Activated CD8-positive, alpha-beta memory T cell treated with anti-CD3 and anti-CD28 coated beads, Interleukin-2, amount 10 ng/mL, durations not matched to agents 7 days and 5 days (primary cell): ENCODE measurements at regions not wholly inside any gene's neighbourhood (a gene's known extent, or its start where the extent isn't known, plus 50 kb on each side); places are given as distances from the start of the nearest gene placed in this dataset.
"Not testable (repeated sequence)": the region's sequence is repeated elsewhere in the genome, so short reads cannot be mapped to it uniquely, and the experiment has no call there.

Experiments used
- ATAC-seq: fragments of 150-1000 bp; cut with Tn5 transposase; one replicate; pipeline ENCODE4 v1.10.0; 2021; ENCODE audit warnings: moderate library complexity
- CTCF ChIA-PET: fragments of 350-600 bp; sonication (Branson Sonifier 250); formaldehyde crosslinking; loops from one replicate; lab custom pipeline; 2021; ENCODE audit warnings: antibody characterized with exemption; lab: Charles Lee
- DNase-seq: peaks from one replicate; pipeline ENCODE4 v3.0.0-alpha.2; 2020
- H3K27ac Mint-ChIP-seq: one replicate; pipeline ENCODE4 v1.8.0; 2021; ENCODE audit warnings: mild to moderate bottlenecking, mixed read lengths
- H3K27me3 Mint-ChIP-seq: one replicate; pipeline ENCODE4 v1.8.0; 2021; ENCODE audit warnings: mixed read lengths
- H3K36me3 Mint-ChIP-seq: one replicate; pipeline ENCODE4 v1.8.0; 2021; ENCODE audit warnings: mild to moderate bottlenecking, mixed read lengths
- H3K4me1 Mint-ChIP-seq: one replicate; pipeline ENCODE4 v1.8.0; 2021; ENCODE audit warnings: mixed read lengths
- H3K4me3 Mint-ChIP-seq: one replicate; pipeline ENCODE4 v1.8.0; 2021; ENCODE audit warnings: mild to moderate bottlenecking, moderate library complexity, mixed read lengths
- H3K9me3 Mint-ChIP-seq: one replicate; pipeline ENCODE4 v1.8.0; 2022; ENCODE audit warnings: low read depth, mixed read lengths

DNA sequence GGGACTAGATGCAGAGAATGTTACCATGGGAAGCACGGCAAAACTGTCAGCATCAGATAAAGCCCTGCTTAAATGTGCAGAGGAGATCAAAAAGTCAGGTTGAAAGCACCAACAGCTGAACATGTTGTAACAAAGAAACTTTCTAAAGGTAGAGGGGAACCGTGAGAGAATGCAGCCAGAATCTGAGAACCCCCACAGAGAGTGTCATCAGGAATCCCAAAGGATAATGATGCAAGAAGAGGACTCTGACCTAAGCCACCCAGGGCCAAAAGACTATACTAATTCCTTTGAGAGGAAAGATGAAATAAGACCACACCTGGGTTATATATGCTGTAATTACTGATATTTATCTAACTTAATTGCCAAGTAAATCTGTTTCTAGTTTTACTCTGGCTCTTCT lies 116.6 kb downstream of the PCSK1 start:
- H3K27ac Mint-ChIP-seq = no peak overlapping the region
- CTCF ChIA-PET = no interaction called here
- no peaks in the 10 kb centered on the region for H3K9me3 Mint-ChIP-seq
- H3K4me3 Mint-ChIP-seq = no peak overlapping the region
- no peaks in the 10 kb centered on the region for H3K4me1 Mint-ChIP-seq
- DNase-seq (no peak), ATAC-seq (no peak)
- H3K27me3 Mint-ChIP-seq = peaks cover 17% of the 10 kb centered on the region
- H3K36me3 Mint-ChIP-seq = no peaks in the 10 kb centered on the region

DNA sequence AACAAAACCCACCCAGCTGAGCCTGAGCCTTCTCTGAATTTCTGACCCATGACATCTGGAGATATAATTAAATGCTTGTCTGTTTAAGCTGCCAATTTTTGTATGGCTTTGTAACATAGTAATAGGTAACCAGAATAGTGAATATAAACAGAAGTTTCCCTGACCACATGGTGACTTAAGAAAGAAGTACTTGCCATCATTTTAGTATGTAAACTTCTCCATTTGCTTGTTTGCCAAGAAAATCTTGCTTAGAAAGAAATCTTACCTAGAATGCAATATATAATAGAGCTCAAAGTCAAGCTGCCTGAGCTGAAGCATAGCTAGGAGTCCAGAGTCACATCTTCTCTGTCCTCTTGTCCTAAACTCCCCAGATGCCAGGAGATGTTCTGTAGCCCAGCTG lies 117.0 kb downstream of the PCSK1 start:
- ATAC-seq (no peak), DNase-seq (no peak)
- Mint-ChIP-seq H3K27me3 (peaks cover 17% of the 10 kb centered on the region), H3K4me1 (no peaks in the 10 kb centered on the region), H3K9me3 (peaks cover 3% of the 10 kb centered on the region), H3K36me3 (no peaks in the 10 kb centered on the region), H3K4me3 (no peak overlapping the region), H3K27ac (no peak overlapping the region)
- CTCF ChIA-PET = no interaction called here

DNA sequence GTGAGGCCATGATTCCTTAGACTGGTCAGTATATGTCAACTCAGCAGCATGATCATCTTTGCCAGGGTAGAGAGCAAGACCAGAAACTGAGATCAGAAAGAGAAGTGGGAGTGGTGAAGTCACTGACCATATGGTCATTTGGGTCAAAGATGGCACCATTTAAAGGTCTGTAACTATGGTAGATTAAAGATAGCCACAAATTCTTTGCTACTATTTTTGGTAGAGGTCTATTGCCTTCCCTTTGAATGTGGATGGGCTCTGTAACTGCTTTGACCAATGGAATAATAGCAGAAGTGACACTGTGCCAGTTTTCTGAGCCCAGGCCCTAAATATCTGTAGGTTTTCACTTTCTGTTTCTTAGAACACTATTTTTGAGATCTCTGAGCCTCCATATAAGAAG lies 117.6 kb downstream of the PCSK1 start:
- Mint-ChIP-seq H3K27ac (no peak overlapping the region), H3K27me3 (peaks cover 22% of the 10 kb centered on the region), H3K4me1 (no peaks in the 10 kb centered on the region), H3K9me3 (peaks cover 6% of the 10 kb centered on the region), H3K4me3 (no peak overlapping the region), H3K36me3 (no peaks in the 10 kb centered on the region)
- ATAC-seq (no peak), DNase-seq (no peak)
- CTCF ChIA-PET = no interaction called here

DNA sequence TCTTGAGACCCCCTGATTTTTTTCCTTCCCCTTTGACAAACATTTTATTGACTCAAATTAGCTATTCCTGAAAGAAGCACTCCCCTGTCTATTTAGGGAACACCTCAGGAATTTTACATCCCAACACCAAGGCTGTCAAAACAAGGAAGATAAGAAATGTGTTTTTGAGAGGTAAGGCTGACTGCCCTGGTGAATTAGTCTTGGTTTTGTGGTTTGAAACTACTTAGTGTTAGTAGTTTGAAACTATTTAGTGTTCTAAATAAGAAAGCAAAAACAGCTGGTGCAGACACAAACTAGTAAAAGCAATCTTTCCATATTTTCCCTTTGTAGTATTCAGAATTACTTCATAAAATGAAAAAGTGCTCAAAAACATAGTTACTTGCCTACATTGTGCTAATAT lies 120.7 kb downstream of the PCSK1 start:
- Mint-ChIP-seq H3K9me3 (peaks cover 9% of the 10 kb centered on the region), H3K36me3 (peaks cover 2% of the 10 kb centered on the region), H3K4me3 (no peak overlapping the region), H3K27me3 (peaks cover 29% of the 10 kb centered on the region), H3K4me1 (no peaks in the 10 kb centered on the region), H3K27ac (no peak overlapping the region)
- ATAC-seq (no peak), DNase-seq (no peak)
- CTCF ChIA-PET = no interaction called here

DNA sequence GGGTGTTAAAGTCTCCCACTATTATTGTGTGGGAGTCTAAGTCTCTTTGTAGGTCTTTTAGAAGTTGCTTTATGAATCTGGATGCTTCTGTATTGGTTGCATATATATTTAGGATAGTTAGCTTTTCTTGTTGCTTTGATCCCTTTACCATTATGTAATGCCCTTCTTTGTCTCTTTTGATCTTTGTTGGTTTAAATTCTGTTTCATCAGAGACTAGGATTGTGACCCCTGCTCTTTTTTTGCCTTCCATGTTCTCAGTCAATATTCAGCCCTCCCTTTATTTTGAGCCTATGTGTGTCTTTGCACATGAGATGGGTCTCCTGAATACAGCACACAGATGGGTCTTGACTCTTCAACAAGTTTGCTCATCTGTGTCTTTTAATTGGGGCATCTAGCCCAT lies 126.0 kb downstream of the PCSK1 start:
- DNase-seq, H3K4me3 Mint-ChIP-seq, CTCF ChIA-PET, ATAC-seq, H3K36me3 Mint-ChIP-seq, H3K27ac Mint-ChIP-seq, H3K4me1 Mint-ChIP-seq: not testable (repeated sequence)
- H3K9me3 Mint-ChIP-seq = peaks cover 14% of the 10 kb centered on the region
- H3K27me3 Mint-ChIP-seq = peaks cover 27% of the 10 kb centered on the region

DNA sequence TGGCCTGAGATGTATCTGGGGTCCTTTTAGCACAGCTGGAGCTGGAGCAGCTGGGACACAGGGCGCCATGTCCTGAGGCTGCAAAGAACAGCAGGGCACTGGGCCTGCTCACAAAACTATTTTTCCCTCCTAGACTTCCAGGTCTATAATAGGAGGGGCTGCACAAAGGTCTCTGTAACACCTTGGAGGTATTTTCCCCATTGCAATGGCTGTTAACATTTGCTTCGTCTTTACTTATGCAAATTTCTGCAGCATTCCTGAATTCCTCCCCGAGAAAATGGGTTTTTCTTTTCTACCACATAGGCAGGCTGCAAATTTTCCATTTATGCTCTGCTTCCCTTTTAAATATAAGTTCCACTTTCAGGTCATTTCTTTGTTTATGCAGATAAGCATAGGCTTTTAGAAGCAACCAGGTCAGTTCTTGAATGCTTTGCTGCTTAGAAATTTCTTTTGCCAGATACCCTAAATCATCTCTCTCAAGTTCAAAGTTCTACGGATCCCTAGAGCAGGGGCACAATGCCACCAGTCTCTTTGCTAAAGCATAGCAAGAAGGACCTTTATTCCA lies 130.8 kb downstream of the PCSK1 start:
- H3K9me3 Mint-ChIP-seq = peaks cover 5% of the 10 kb centered on the region
- H3K36me3 Mint-ChIP-seq = peaks cover 4% of the 10 kb centered on the region
- H3K27me3 Mint-ChIP-seq = peaks cover 12% of the 10 kb centered on the region
- H3K4me1 Mint-ChIP-seq = peaks cover 8% of the 10 kb centered on the region
- no peak overlapping the region for H3K4me3 Mint-ChIP-seq
- CTCF ChIA-PET = no interaction called here
- H3K27ac Mint-ChIP-seq = no peak overlapping the region
- ATAC-seq = no peak
- DNase-seq = no peak

DNA sequence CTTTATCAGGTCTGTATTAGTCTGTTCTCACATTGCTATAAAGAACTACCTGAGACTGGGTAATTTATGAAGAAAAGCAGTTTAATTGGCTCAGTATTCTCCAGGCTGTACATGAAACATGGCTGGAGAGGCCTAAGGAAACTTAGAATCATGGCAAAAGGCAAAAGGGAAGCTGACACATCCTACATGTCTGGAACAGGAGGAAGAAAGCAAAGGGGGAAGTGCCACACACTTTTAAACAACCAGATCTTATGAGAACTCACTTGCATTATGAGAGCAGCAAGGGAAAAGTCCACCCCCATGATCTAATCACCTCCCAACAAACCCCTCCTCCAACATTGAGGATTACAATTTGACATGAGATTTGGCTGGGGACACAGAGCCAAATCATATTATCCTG lies 132.1 kb downstream of the PCSK1 start:
- Mint-ChIP-seq H3K4me3 (no peak overlapping the region), H3K9me3 (peaks cover 3% of the 10 kb centered on the region), H3K4me1 (peaks cover 8% of the 10 kb centered on the region), H3K27me3 (peaks cover 2% of the 10 kb centered on the region), H3K27ac (no peak overlapping the region), H3K36me3 (peaks cover 4% of the 10 kb centered on the region)
- no peak for ATAC-seq
- no peak for DNase-seq
- CTCF ChIA-PET = interaction anchor here (1.9 kb wide), 1 partner anchor 35 kb away, joined by 4 read pairs; no protein-coding TSS in a partner anchor

DNA sequence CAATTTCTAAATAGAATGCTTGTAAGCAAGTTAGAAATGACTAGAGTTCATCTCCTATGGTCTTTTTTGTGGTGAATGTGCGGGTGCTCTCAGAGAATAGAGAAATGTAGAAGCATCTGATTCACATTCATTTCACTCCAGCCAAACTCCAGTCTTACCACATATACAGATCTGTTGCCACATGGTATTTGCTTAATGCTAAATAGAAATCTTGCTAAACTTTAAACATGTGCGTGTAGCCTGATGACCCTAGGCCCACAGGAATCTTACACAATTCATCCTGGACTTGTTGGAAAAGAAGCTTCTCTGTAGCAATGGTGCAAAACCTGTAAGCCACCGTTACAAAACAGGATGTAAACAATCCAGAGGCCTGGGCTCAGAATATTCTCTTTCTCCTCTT lies 135.2 kb downstream of the PCSK1 start:
- ATAC-seq = peak; percentile 20
- no peaks in the 10 kb centered on the region for H3K27me3 Mint-ChIP-seq
- H3K4me1 Mint-ChIP-seq = peaks cover 8% of the 10 kb centered on the region
- no peak for DNase-seq
- peaks cover 4% of the 10 kb centered on the region for H3K36me3 Mint-ChIP-seq
- H3K27ac Mint-ChIP-seq = no peak overlapping the region
- CTCF ChIA-PET = interaction anchor here (0.9 kb wide), 1 partner anchor 20 kb away, joined by 3 read pairs; no protein-coding TSS in a partner anchor
- no peaks in the 10 kb centered on the region for H3K9me3 Mint-ChIP-seq
- H3K4me3 Mint-ChIP-seq = no peak overlapping the region

DNA sequence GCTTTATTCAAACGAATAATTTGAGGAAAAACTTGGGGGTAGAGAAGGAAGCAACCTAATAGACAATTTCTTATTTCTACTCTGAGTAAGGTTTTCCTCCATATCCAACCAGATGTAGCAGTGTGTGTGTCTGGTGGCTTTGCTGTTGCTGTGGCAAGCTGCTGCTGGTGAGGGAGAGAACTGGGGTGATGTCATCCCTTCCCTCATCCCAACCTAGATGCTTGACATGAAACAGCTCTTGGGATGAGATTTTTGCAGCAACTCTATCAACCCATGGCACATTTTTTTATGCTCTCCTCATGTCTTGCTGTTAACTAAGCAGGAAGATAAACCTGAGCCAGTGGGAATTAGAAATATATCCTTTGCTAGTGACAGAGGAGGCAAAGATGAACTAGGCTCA lies 135.8 kb downstream of the PCSK1 start:
- ATAC-seq (no peak), DNase-seq (no peak)
- no peaks in the 10 kb centered on the region for H3K9me3 Mint-ChIP-seq
- no peak overlapping the region for H3K27ac Mint-ChIP-seq
- H3K4me1 Mint-ChIP-seq = peaks cover 8% of the 10 kb centered on the region
- H3K4me3 Mint-ChIP-seq = no peak overlapping the region
- H3K36me3 Mint-ChIP-seq = peaks cover 4% of the 10 kb centered on the region
- CTCF ChIA-PET = no interaction called here
- no peaks in the 10 kb centered on the region for H3K27me3 Mint-ChIP-seq

DNA sequence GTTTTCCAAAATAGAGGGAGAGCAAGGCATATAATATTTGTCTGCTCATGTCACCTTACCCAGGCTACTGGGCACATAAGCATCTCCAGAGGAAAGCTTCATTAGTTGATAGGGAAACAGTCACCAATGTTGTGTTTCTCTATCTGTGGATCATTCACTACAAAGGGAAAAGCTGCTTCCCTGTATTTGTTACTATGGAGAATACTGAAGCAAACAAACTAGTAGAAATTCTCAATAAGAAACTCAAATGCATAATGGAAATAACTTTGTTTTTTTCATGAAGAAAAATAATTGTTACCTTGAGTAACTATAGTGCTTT lies 138.2 kb downstream of the PCSK1 start:
- peaks cover 3% of the 10 kb centered on the region for H3K27me3 Mint-ChIP-seq
- H3K4me3 Mint-ChIP-seq = no peak overlapping the region
- no peaks in the 10 kb centered on the region for H3K9me3 Mint-ChIP-seq
- H3K4me1 Mint-ChIP-seq = peaks cover 8% of the 10 kb centered on the region
- ATAC-seq (no peak), DNase-seq (no peak)
- CTCF ChIA-PET = no interaction called here
- no peaks in the 10 kb centered on the region for H3K36me3 Mint-ChIP-seq
- no peak overlapping the region for H3K27ac Mint-ChIP-seq

DNA sequence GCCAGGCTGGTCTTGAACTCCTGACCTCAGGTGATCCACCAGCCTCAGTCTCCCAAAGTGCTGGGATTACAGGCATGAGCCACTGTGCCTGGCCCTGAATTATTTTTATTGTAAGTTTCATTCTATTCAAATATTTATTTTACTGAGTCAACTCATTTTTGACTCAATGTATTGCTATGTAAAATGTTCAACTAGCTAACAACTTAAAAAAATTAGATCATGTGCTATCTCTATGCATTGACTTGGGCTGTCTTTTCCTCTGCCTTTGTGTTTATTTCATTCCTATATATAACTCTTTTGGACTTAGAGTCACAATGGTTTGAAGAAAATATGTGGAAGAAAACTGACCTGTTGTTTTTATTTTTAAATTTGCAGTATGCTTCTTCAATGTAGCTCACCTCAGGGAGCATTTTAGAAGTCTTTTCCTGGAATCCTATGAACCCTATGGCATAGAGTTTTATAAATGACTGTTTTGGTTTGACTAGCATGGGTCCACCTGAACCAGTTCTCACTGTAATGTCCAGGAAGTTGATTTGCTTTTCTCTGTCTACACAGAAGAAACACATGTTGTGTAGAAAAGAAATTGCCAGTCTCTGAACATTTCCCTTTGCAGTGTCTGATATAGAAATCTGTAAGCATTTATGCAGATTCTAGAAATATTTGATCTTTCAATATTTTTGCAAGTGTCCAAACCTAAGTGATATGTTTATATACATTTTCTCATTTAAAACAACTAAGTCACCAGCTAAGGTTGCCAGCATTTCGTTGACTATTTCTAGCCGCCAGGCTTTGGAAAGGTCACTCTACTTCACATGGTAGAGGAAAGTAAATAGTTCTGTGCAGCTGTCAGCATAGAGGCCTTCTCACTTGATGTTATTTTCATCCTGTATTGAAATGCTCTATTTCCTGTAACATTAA lies 138.8 kb downstream of the PCSK1 start:
- no peaks in the 10 kb centered on the region for H3K36me3 Mint-ChIP-seq
- DNase-seq = no peak
- peaks cover 3% of the 10 kb centered on the region for H3K27me3 Mint-ChIP-seq
- CTCF ChIA-PET = no interaction called here
- H3K9me3 Mint-ChIP-seq = peaks cover 3% of the 10 kb centered on the region
- H3K27ac Mint-ChIP-seq = no peak overlapping the region
- ATAC-seq = no peak
- no peak overlapping the region for H3K4me3 Mint-ChIP-seq
- H3K4me1 Mint-ChIP-seq = peaks cover 10% of the 10 kb centered on the region

DNA sequence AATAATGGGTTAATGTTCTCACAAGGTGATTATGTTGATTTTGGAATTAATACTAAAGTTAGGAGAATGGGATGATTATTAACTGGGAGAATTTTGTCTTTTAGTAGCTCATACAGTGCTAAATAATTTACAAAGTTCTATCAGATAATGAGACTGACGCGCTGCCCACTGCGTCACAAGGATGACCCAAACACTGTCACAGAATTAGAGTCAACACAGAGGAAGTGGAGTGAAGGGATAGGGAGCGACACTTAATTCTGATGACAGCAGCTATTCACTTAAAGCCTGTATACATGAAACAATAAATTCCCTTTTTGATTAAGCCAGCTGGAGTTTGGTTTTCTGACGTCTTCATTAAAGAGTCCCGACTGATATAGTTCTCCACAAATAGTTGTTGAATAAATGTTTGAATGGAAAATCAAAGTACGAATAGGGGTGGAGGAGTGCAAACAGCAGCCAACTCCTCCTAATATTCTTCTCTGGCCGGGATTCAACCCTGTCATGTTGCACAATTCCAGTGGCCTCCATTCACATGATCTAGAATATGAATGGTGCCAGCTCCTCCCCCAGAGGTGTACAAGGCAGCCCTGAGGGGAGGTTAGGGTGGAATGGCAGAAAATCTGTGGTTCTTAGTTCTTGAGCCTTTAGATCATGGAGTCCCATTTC lies 140.3 kb downstream of the PCSK1 start:
- Mint-ChIP-seq H3K4me1 (peaks cover 7% of the 10 kb centered on the region), H3K27ac (no peak overlapping the region), H3K27me3 (peaks cover 4% of the 10 kb centered on the region), H3K4me3 (no peak overlapping the region), H3K9me3 (peaks cover 3% of the 10 kb centered on the region), H3K36me3 (no peaks in the 10 kb centered on the region)
- CTCF ChIA-PET = interaction anchor here (0.5 to 1.0 kb wide), 3 partner anchors 10 to 50 kb away, joined by 3 to 4 read pairs (median 3); no protein-coding TSS in a partner anchor
- DNase-seq (no peak), ATAC-seq (no peak)

DNA sequence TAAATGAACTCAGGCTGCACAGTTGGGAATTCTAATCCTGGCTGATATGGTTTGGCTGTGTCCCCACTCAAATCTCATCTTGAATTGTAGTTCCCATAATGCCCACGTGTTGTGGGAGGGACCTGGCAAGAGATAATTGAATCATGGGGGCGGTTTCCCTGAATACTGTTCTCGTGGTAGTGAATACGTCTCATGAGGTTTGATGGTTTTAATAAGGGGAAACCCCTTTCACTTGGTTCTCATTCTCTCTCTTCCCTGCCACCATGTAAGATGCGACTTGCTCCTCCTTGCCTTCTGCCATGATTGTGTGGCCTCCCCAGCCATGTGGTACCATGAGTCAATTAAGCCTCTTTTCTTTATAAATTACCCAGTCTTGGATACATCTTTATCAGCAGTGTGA lies 143.8 kb downstream of the PCSK1 start:
- H3K4me3 Mint-ChIP-seq, H3K36me3 Mint-ChIP-seq, DNase-seq, H3K4me1 Mint-ChIP-seq, H3K9me3 Mint-ChIP-seq, ATAC-seq, H3K27ac Mint-ChIP-seq, CTCF ChIA-PET: not testable (repeated sequence)
- peaks cover 12% of the 10 kb centered on the region for H3K27me3 Mint-ChIP-seq

DNA sequence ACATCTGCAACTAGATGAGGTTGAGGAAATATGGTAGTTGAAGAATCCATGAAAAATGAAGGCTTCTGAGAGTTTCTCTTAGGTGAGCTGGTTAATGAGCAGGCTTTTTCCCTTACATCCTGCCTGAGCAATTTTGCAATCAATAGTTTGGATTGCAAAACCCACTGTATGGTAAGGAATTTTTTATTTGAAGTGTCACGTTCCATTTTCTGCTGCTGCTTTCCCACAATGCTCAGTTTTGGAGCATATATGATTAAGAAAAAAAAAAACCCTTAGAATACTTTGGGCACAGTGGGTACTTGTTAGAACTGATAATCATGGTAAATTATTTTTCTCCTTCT lies 144.2 kb downstream of the PCSK1 start:
- DNase-seq = no peak
- Mint-ChIP-seq H3K9me3 (peaks cover 3% of the 10 kb centered on the region), H3K27me3 (peaks cover 12% of the 10 kb centered on the region), H3K4me1 (peaks cover 8% of the 10 kb centered on the region), H3K36me3 (no peaks in the 10 kb centered on the region), H3K4me3 (no peak overlapping the region), H3K27ac (no peak overlapping the region)
- ATAC-seq = no peak
- CTCF ChIA-PET = no interaction called here
